ENCODE measurements at regions not wholly inside any gene's neighbourhood (a gene's known extent, or its start where the extent isn't known, plus 50 kb on each side); places are given as distances from the start of the nearest gene placed in this dataset.

- H3K14ac ChIP-seq (ENCODE audit: insufficient read length): no peak overlapping the region
- H2BK5ac ChIP-seq (ENCODE audit: low read depth, low read length): no peak overlapping the region
- ChIA-PET POLR2A (ENCODE audit: partially characterized antibody) (no interaction called here), CTCF (ENCODE audit: partially characterized antibody) (no interaction called here)
- H3K23me2 ChIP-seq (ENCODE audit: low read depth, low read length): no peaks in the 10 kb centered on the region; the same call in 1 of the 2 replicates
- H3K9ac ChIP-seq (replicated peaks in 1 of 4; ENCODE audit: extremely low read depth in 1 of 4, low read depth in 3 of 4, low read length in 3 of 4): no peak overlapping the region
- no peaks in the 10 kb centered on the region for H3K27me3 ChIP-seq (replicated peaks in 1 of 4; ENCODE audit: control insufficient read depth in 3 of 4, extremely low read depth in 1 of 4, insufficient read depth in 3 of 4, low read length in 3 of 4)
- H2BK120ac ChIP-seq (replicated peaks; ENCODE audit: low read depth, low read length): no peak overlapping the region
- H3K79me2 ChIP-seq (ENCODE audit: control insufficient read depth in 1 of 2, insufficient read depth in 2 of 2, low read length in 2 of 2): no peaks in the 10 kb centered on the region
- no peaks in the 10 kb centered on the region for H3K4me1 ChIP-seq (replicated peaks in 1 of 4; ENCODE audit: control insufficient read depth in 3 of 4, insufficient read depth in 4 of 4, low read length in 3 of 4)
- no peak overlapping the region for H3K27ac ChIP-seq (ENCODE audit: low read depth, low read length)
- DNase-seq (ENCODE audit: low read depth in 1 of 2, low spot score in 2 of 2) (no peak), FAIRE-seq (no peak)
- no peak overlapping the region for H3K23ac ChIP-seq (ENCODE audit: insufficient read length)
- no peaks in the 10 kb centered on the region for H3K79me1 ChIP-seq (ENCODE audit: low read depth, low read length)
- H4K5ac ChIP-seq (ENCODE audit: insufficient read length, low read depth, low read length): no peak overlapping the region
- no peak overlapping the region for H3K4ac ChIP-seq (replicated peaks; ENCODE audit: insufficient read length, low read depth, low read length)
- no peak overlapping the region for H4K91ac ChIP-seq (replicated peaks; ENCODE audit: insufficient read length, low read length)
- TF ChIP-seq JUN (IDR thresholded peaks at IDR 0.05; ENCODE audit: low read depth, low read length): no peak
- no peak for TF ChIP-seq ATF3 (IDR thresholded peaks at IDR 0.05; ENCODE audit: insufficient read depth, low read depth, low read length)
- TF ChIP-seq BCL11A (IDR thresholded peaks at IDR 0.05; ENCODE audit: low read depth in 2 of 2, low read length in 2 of 2): no peak
- no peak for TF ChIP-seq ZNF274 (IDR thresholded peaks at IDR 0.05; ENCODE audit: borderline replicate concordance, extremely low read depth, low read length)
- no peak for TF ChIP-seq YY1 (IDR thresholded peaks at IDR 0.05; ENCODE audit: low read depth, low read length)
- TF ChIP-seq NRF1 (IDR thresholded peaks at IDR 0.05; ENCODE audit: low read depth, low read length): no peak
- no peak for TF ChIP-seq BRCA1 (IDR thresholded peaks at IDR 0.05; ENCODE audit: low read depth, low read length)
- no peak for TF ChIP-seq SIRT6 (IDR thresholded peaks at IDR 0.05; ENCODE audit: low read length)
- TF ChIP-seq KDM4A (IDR thresholded peaks at IDR 0.05; ENCODE audit: low read depth, low read length, severe bottlenecking): no peak
- TF ChIP-seq SP2 (IDR thresholded peaks at IDR 0.05; ENCODE audit: low read length): no peak
- H4K8ac ChIP-seq (ENCODE audit: extremely low read depth, insufficient read depth, low read length): no peak overlapping the region
- H2AFZ ChIP-seq (ENCODE audit: low read length): no peak overlapping the region
- H3K18ac ChIP-seq (ENCODE audit: extremely low read depth, low read length): no peak overlapping the region
- H4K20me1 ChIP-seq (replicated peaks in 1 of 2; ENCODE audit: control insufficient read depth in 1 of 2, insufficient read depth in 2 of 2, low read length in 2 of 2): no peaks in the 10 kb centered on the region
- no peaks in the 10 kb centered on the region for H3K36me3 ChIP-seq (ENCODE audit: control insufficient read depth in 2 of 4, insufficient read depth in 4 of 4, low read length in 3 of 4)
- H2BK12ac ChIP-seq (ENCODE audit: low read depth, low read length): no peak overlapping the region
- no peak overlapping the region for H2AK5ac ChIP-seq (ENCODE audit: low read depth, low read length)
- no peak overlapping the region for H3K4me3 ChIP-seq (ENCODE audit: extremely low read depth in 1 of 4, insufficient read depth in 2 of 4, low read depth in 3 of 4, low read length in 4 of 4)
- H3K56ac ChIP-seq (replicated peaks; ENCODE audit: insufficient read length, low read depth, low read length): no peak overlapping the region
- WGBS, 2 experiments (ENCODE audit: extremely low coverage in 1 of 2, insufficient coverage in 1 of 2, insufficient read length in 1 of 2, insufficient replicate concordance in 2 of 2, low coverage in 1 of 2, low lambda C conversion rate in 2 of 2, missing lambda C conversion rate in 1 of 2): no CpG with 5 or more reads among the region's 1 CpG
- no peak overlapping the region for H2BK15ac ChIP-seq (ENCODE audit: low read length)
- H3K4me2 ChIP-seq (ENCODE audit: insufficient read depth in 1 of 2, low read depth in 2 of 2, low read length in 2 of 2): no peak overlapping the region
- no peak overlapping the region for H2BK20ac ChIP-seq (ENCODE audit: low read length)
- 0 out of 4 replicates have a peak, but pooled peaks cover 0 to 4% of the 10 kb centered on the region in 2 experiments for H3K9me3 ChIP-seq (ENCODE audit: insufficient read depth in 2 of 2, low read depth in 1 of 2, low read length in 1 of 2)
Observed at GRCh38 chr3:89612027-89612426, 504.6 kb downstream of the EPHA3 start.

All from H1 (cell line).